Panc1 (cell line): ENCODE measurements at regions not wholly inside any gene's neighbourhood (a gene's known extent, or its start where the extent isn't known, plus 50 kb on each side); places are given as distances from the start of the nearest gene placed in this dataset.

Experiments used
- POLR2AphosphoS5 ChIP-seq: IDR thresholded peaks from 2 replicates; pipeline ENCODE4 v1.6.1; 2012; ENCODE audit warnings: mild to moderate bottlenecking, low read depth, low read length, moderate library complexity
- REST ChIP-seq, 2 experiments: IDR thresholded peaks; 2 replicates each; pipeline ENCODE4 v1.6.1; 2011 to 2012; ENCODE audit warnings: low read depth in 2 of 2, control low read depth in 1 of 2, low read length in 1 of 2, mild to moderate bottlenecking in 1 of 2, moderate library complexity in 1 of 2; ENCODE audit not compliant: insufficient read depth in 1 of 2
- SIN3A ChIP-seq: IDR thresholded peaks from 2 replicates; pipeline ENCODE4 v1.6.1; 2012; ENCODE audit warnings: low read depth, mild to moderate bottlenecking, low read length, moderate library complexity, borderline replicate concordance; ENCODE audit not compliant: insufficient read depth
- TCF7L2 ChIP-seq: IDR thresholded peaks from 2 replicates; pipeline ENCODE4 v1.6.1; 2011; ENCODE audit warnings: mild to moderate bottlenecking, low read depth, low read length, inconsistent platforms
- TF ChIP-seq, protein P1 (sequence below): fragments of 450-650 bp; IDR thresholded peaks from 2 replicates; pipeline ENCODE4 v1.5.1; 2017; ENCODE audit warnings: mild to moderate bottlenecking

DNA sequence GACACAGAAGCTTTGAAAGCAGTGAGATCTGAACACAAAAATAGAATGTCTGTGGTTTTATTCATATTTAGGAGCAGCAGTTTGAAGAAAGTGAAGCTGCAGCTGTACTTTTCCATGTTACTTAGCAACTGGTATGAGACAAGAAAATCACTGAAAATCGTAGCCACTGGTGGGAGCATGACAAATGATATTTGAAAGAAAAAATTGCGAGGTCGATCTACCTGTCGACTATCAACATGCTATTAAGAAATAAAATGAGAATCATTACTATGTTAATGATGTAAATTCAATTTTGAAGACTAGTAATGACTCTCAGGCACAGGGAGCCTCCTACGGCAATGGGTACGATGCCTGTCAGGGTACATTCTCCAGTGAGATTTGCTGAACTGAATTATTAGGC is 436.4 kb downstream of the SLITRK5 start:
- TF ChIP-seq POLR2AphosphoS5 (no peak), REST (IDR thresholded peaks at IDR 0.05; ENCODE audit: insufficient read depth in 1 of 2, low read depth in 2 of 2, low read length in 1 of 2) (no peak), TCF7L2 (no peak), SIN3A (no peak)
- TF ChIP-seq, protein P1, sequence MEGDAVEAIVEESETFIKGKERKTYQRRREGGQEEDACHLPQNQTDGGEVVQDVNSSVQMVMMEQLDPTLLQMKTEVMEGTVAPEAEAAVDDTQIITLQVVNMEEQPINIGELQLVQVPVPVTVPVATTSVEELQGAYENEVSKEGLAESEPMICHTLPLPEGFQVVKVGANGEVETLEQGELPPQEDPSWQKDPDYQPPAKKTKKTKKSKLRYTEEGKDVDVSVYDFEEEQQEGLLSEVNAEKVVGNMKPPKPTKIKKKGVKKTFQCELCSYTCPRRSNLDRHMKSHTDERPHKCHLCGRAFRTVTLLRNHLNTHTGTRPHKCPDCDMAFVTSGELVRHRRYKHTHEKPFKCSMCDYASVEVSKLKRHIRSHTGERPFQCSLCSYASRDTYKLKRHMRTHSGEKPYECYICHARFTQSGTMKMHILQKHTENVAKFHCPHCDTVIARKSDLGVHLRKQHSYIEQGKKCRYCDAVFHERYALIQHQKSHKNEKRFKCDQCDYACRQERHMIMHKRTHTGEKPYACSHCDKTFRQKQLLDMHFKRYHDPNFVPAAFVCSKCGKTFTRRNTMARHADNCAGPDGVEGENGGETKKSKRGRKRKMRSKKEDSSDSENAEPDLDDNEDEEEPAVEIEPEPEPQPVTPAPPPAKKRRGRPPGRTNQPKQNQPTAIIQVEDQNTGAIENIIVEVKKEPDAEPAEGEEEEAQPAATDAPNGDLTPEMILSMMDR, result no peak
